ENCODE measurements at regions not wholly inside any gene's neighbourhood (a gene's known extent, or its start where the extent isn't known, plus 50 kb on each side); places are given as distances from the start of the nearest gene placed in this dataset.

GRCh38 chr10:107740962-107741690 is 576.6 kb upstream of the SORCS1 start:
- Histone ChIP-seq H3K4me3 (ENCODE audit: low read depth, low read length) (no peak overlapping the region), H3K27ac (ENCODE audit: extremely low read depth, low read depth, low read length) (no peak overlapping the region), H3K4me1 (ENCODE audit: control insufficient read depth, insufficient read depth, low read length) (no peaks in the 10 kb centered on the region), H3K36me3 (ENCODE audit: control insufficient read depth in 2 of 2, insufficient read depth in 1 of 2, low read length in 2 of 2) (no peaks in the 10 kb centered on the region), H3K9me3 (ENCODE audit: control insufficient read depth, insufficient read depth, low read depth, low read length) (no peaks in the 10 kb centered on the region)
- CTCF ChIA-PET: interaction anchor here (0.7 kb wide), 1 partner anchor 196 kb away, joined by 3 read pairs; no protein-coding TSS in a partner anchor
- POLR2A ChIA-PET: no interaction called here
- TF ChIP-seq ZSCAN4 (tag by site-specific recombination; IDR thresholded peaks at IDR 0.05) (no peak), ZNF292 (tag by site-specific recombination; IDR thresholded peaks at IDR 0.05; ENCODE audit: borderline replicate concordance, low read depth) (no peak), ZNF133 (tag by site-specific recombination; IDR thresholded peaks at IDR 0.05) (no peak), MYNN (tag by site-specific recombination; IDR thresholded peaks at IDR 0.05; ENCODE audit: borderline replicate concordance) (no peak), ZNF621 (tag by site-specific recombination; IDR thresholded peaks at IDR 0.05) (no peak), ZNF146 (tag by site-specific recombination; IDR thresholded peaks at IDR 0.05) (no peak), MZF1 (tag by site-specific recombination; IDR thresholded peaks at IDR 0.05; ENCODE audit: borderline replicate concordance) (no peak), ZNF791 (tag by site-specific recombination; IDR thresholded peaks at IDR 0.05) (no peak), ZNF549 (tag by site-specific recombination; IDR thresholded peaks at IDR 0.05) (no peak), IKZF3 (tag by site-specific recombination; IDR thresholded peaks at IDR 0.05) (no peak)

- H3K4me3 ChIP-seq (ENCODE audit: low read depth, low read length): no peak overlapping the region
- no peaks in the 10 kb centered on the region for H3K9me3 ChIP-seq (ENCODE audit: control insufficient read depth, insufficient read depth, low read depth, low read length)
- H3K36me3 ChIP-seq (ENCODE audit: control insufficient read depth in 2 of 2, insufficient read depth in 1 of 2, low read length in 2 of 2): no peaks in the 10 kb centered on the region
- CTCF ChIA-PET: no interaction called here
- POLR2A ChIA-PET: no interaction called here
- no peak overlapping the region for H3K27ac ChIP-seq (ENCODE audit: extremely low read depth, low read depth, low read length)
- H3K4me1 ChIP-seq (ENCODE audit: control insufficient read depth, insufficient read depth, low read length): no peaks in the 10 kb centered on the region
- TF ChIP-seq ZNF600 (tag by site-specific recombination; IDR thresholded peaks at IDR 0.05) (no peak), ZIC2 (tag by site-specific recombination; IDR thresholded peaks at IDR 0.05) (no peak), ZNF311 (tag by site-specific recombination; IDR thresholded peaks at IDR 0.05; ENCODE audit: borderline replicate concordance) (no peak), ZNF707 (tag by site-specific recombination; IDR thresholded peaks at IDR 0.05) (no peak), ZNF645 (tag by site-specific recombination; IDR thresholded peaks at IDR 0.05) (no peak), KLF10 (tag by site-specific recombination; IDR thresholded peaks at IDR 0.05) (no peak), YY2 (tag by site-specific recombination; IDR thresholded peaks at IDR 0.05) (no peak), ZSCAN5A (tag by site-specific recombination; IDR thresholded peaks at IDR 0.05) (no peak), KLF1 (tag by site-specific recombination; IDR thresholded peaks at IDR 0.05) (no peak), ZBTB6 (tag by site-specific recombination; IDR thresholded peaks at IDR 0.05) (no peak), ZNF223 (tag by site-specific recombination; IDR thresholded peaks at IDR 0.05) (no peak), ZNF433 (tag by site-specific recombination; IDR thresholded peaks at IDR 0.05; ENCODE audit: low read depth) (no peak), TCF7L2 (IDR thresholded peaks at IDR 0.05; ENCODE audit: borderline replicate concordance, low read depth, low read length) (no peak), ZNF26 (tag by site-specific recombination; IDR thresholded peaks at IDR 0.05) (no peak), ZNF394 (tag by site-specific recombination; IDR thresholded peaks at IDR 0.05; ENCODE audit: borderline replicate concordance) (no peak), ZXDB (tag by site-specific recombination; IDR thresholded peaks at IDR 0.05) (no peak), SCRT1 (tag by site-specific recombination; IDR thresholded peaks at IDR 0.05; ENCODE audit: borderline replicate concordance) (no peak), PRDM6 (tag by site-specific recombination; IDR thresholded peaks at IDR 0.05) (no peak)
Observed at GRCh38 chr10:107739951-107740350, 575.4 kb upstream of the SORCS1 start.
